OCI-LY3 (cell line): ENCODE measurements at regions not wholly inside any gene's neighbourhood (a gene's known extent, or its start where the extent isn't known, plus 50 kb on each side); places are given as distances from the start of the nearest gene placed in this dataset.

Experiments
- EZH2phosphoT487 ChIP-seq: fragments of 200-600 bp; shearing (Covaris generic); IDR thresholded peaks from 2 replicates; pipeline ENCODE4 v1.6.1; 2018; ENCODE audit warnings: antibody characterized with exemption, mixed run types, low read depth
- TF ChIP-seq, protein P1 (sequence below): fragments of 200-600, 300-600 bp; sonication (generic); IDR thresholded peaks from 2 replicates; pipeline ENCODE4 v1.5.1; 2014; ENCODE audit warnings: antibody characterized with exemption, low read length, low read depth

DNA sequence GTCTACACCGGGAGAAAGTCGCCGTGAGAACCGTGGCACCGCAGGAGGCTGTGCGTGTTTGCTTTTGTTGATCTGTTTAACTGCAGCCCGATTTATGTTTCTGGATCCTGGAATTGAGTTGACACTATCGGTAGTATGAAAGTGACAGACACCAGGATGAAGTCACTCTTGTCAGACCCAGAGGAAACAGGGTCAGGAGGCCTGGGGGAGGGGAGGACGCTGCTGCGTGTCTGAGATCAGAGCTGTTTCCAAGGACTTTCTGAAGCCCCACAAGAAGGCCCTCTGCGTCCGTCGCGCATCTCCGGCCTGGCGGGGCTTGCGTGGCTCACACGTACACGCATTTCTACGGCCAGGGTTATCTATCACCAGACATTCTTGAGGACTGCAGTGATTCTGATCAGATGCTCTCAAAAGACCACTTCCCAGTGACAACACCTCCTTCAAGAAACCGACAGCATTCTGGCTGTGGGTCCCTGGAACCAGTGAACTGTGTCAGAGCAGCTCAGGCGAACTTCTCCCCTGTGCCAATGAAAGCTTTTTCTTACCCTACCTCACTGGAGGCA, 263.4 kb downstream of the ADGRD1 start:
- TF ChIP-seq, protein P1, sequence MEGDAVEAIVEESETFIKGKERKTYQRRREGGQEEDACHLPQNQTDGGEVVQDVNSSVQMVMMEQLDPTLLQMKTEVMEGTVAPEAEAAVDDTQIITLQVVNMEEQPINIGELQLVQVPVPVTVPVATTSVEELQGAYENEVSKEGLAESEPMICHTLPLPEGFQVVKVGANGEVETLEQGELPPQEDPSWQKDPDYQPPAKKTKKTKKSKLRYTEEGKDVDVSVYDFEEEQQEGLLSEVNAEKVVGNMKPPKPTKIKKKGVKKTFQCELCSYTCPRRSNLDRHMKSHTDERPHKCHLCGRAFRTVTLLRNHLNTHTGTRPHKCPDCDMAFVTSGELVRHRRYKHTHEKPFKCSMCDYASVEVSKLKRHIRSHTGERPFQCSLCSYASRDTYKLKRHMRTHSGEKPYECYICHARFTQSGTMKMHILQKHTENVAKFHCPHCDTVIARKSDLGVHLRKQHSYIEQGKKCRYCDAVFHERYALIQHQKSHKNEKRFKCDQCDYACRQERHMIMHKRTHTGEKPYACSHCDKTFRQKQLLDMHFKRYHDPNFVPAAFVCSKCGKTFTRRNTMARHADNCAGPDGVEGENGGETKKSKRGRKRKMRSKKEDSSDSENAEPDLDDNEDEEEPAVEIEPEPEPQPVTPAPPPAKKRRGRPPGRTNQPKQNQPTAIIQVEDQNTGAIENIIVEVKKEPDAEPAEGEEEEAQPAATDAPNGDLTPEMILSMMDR: no peak
- no peak for TF ChIP-seq EZH2phosphoT487
